ENCODE measurements at regions not wholly inside any gene's neighbourhood (a gene's known extent, or its start where the extent isn't known, plus 50 kb on each side); places are given as distances from the start of the nearest gene placed in this dataset.
"Not testable (repeated sequence)": the region's sequence is repeated elsewhere in the genome, so short reads cannot be mapped to it uniquely, and the experiment has no call there.

- DNase-seq (ENCODE audit: low read depth in 3 of 3): no peak
These were observed 84.0 kb upstream of the BMP2K start for GRCh38 chr4:78691971-78692821.

DNA sequence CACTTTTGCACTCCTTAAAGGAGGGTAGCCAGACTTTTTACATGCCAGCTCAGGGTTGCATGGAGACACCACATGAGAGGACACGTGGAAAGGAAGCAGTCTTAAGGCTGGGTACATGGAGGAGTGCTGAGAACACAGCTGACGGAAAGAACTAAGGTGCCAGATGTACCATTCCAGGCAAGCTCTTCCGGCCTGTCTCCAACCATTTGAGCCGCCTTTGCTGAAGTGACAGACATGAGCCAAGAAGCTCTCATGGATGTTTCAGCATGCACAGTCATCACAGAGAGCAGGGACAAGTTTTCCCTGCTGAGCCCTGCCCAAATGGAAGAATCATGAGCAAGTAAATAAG lies 83.4 kb upstream of the BMP2K start:
- no peak for DNase-seq (ENCODE audit: low read depth in 3 of 3)

GRCh38 chr4:78693777-78694456 lies 82.2 kb upstream of the BMP2K start:
- DNase-seq (ENCODE audit: low read depth in 3 of 3): no peak

DNA sequence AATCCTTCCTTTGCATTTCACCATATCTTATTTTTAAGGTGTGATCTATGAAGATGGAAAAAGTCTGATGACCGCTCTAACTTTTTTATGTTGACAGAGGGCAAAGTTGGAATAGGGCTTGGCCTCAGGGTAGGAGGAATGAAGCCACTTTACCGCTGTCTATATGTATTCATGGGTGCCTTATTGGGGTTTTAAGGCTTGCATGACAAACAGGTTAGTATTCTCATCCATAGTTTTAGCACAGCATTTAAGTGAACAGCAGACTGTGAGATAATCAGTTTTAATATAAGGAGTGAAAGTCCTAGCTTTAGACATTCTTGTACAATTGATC lies 81.7 kb upstream of the BMP2K start:
- DNase-seq (ENCODE audit: low read depth in 3 of 3): no peak

DNA sequence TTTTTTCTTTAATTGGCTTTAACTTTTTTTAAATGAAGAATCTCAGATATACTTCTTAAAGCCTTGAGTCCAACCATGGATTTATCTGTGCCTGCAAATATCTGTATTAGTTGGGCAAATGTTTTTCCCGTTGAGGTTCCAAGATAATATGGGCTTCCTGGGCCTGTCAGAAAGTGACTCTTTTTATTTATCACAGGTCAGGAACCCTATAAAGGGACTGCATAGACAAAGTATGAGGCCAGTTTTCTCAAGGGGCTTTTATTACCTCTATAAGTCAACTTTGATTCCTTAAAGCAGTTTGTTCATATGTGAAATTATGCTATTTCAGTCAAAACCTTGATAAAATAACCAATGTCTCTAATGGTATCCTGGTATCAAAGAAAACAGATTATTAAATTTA lies 80.2 kb upstream of the BMP2K start:
- no peak for DNase-seq (ENCODE audit: low read depth in 3 of 3)

- DNase-seq (ENCODE audit: low read depth in 3 of 3): no peak
These were observed 73.1 kb upstream of the BMP2K start for GRCh38 chr4:78703079-78703478.

GRCh38 chr4:78704317-78704716 lies 71.8 kb upstream of the BMP2K start:
- DNase-seq (ENCODE audit: low read depth in 3 of 3): no peak

DNA sequence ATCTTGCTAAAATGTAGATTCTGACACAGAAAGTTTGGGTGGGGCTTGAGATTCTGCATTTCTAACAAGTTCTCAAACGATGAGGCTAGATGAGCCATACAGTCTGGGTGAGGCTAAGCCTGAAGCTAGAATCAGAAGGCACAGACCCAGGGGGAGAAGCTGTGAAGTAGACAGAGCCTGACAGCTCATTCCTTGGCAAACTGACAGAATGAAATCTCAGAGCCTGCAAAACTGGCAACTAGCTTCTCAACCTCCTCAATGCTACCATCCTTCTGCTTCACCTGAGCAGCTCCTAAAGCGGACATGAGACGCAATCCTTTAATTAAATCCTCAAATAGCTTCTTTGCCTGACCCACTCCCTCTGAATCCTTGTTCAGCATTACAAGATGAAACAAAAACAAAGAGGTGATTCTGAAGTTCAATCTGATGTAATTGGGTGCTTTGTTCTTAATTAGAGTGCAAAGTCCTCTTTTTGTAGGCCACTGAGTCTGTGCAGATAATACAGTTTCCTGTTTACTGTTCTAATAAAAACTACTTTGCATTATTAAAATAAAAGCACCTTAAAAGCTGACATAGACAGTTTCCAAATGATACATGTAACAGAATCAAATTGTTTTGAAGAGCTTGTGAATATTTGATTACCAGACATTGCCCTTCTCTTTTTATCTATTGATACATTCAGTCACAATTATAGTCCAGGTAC lies 71.0 kb upstream of the BMP2K start:
- no peak for DNase-seq (ENCODE audit: low read depth in 3 of 3)

DNA sequence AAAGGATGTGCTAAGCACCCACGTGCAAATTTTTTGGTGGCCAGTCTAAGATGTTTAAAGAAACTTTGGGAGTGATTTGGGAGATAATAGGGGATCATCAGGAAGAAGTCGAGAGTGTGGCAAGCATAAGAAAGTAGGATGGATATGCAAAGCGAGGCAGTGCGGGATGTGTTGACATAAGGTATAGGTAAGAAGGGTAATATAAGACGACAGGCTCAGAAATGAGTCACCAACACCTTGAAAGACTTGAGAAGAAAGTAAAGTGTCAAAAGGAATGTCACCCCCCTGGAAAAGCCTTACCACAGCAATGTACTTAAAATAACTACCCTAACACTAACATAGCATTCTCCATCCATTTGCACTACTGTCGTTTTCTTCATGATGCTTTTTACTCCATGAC lies 69.8 kb upstream of the BMP2K start:
- no peak for DNase-seq (ENCODE audit: low read depth in 3 of 3)

DNA sequence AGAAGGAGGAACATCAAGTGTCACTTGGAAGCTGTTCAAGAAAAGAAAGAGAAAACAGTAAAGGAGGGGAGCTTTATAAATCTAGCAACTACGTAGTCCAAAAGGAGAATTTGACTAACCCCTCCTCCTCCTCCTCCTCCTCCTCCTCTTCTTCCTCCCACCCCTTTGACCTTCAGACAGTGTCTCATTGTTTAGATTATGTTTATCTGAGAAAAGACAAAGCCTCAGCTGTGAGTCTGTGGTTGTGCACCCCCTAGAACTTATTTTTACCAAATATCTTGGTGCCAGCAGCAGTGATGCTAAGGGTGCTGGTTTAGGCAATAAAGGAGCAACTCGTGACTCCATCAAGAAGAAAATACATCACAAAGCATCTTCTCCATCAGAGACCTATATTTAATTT lies 68.9 kb upstream of the BMP2K start:
- DNase-seq (ENCODE audit: low read depth in 3 of 3): no peak

GRCh38 chr4:78707793-78708192 lies 68.4 kb upstream of the BMP2K start:
- DNase-seq (ENCODE audit: low read depth in 3 of 3): no peak

GRCh38 chr4:78710536-78710935 lies 65.6 kb upstream of the BMP2K start:
- DNase-seq (ENCODE audit: low read depth in 3 of 3): no peak

DNA sequence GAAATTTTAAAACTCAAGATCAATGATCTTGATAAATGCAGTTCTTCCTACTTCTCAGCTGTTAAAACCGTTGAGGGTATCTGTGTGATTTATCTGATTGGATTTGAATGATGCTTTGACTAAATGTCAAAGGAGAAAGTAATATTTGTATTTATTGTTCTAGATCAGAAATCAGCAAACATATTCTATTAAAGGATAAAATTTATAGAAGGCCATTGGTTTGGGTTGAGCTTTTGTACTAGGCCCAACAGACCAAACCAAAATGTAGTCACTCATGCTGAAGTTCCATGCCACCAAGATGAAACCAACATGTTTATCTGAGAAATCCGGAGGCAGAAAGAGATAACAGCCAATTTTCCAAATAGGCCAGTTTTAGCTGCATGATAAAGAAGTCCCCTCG lies 64.5 kb upstream of the BMP2K start:
- DNase-seq (ENCODE audit: low read depth in 3 of 3): no peak

- not testable (repeated sequence) for DNase-seq (ENCODE audit: low read depth in 3 of 3)
These were observed 61.6 kb upstream of the BMP2K start for GRCh38 chr4:78714598-78714997.

- not testable (repeated sequence) for DNase-seq (ENCODE audit: low read depth in 3 of 3)
These were observed 60.8 kb upstream of the BMP2K start for GRCh38 chr4:78715372-78715771.

- not testable (repeated sequence) for DNase-seq (ENCODE audit: low read depth in 3 of 3)
These were observed 58.4 kb upstream of the BMP2K start for GRCh38 chr4:78717712-78718111.

- no peak for DNase-seq (ENCODE audit: low read depth in 3 of 3)
These were observed 55.9 kb upstream of the BMP2K start for GRCh38 chr4:78720204-78720603.

DNA sequence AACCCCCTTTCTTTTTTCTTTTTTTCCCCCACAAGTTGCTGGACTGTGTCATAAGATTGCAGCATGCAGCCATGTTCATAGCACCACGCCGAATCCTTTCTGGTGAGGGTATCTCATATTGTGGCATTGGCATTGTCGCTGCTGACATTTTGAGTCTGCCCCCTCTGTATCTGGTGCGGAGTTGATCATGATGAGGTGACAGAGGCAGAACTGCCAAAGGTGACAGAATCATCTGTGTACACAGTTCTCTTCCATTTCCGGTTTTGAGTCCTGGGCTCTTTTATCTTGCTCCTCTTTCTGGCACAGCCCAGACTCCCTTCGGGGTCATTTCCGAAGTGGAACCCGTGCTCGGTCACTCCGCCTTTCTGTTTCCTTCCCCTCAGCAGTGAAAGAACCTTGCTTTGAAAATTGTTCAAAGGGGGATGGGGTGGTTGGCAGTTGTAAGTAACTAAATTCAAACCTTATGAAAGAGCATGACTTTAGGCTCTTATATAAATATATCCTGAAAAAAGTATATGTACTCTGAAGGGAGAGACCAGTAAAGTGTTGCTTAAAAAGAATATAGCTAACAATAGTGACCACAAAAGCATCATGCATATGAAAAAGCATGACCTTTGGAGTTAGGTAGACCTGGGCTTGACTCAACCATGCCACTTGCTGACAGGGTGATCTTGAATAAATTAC lies 55.0 kb upstream of the BMP2K start:
- peak in 2 of 3 experiments; percentile 1 to 4 for DNase-seq (ENCODE audit: low read depth in 3 of 3)

GRCh38 chr4:78721747-78722146 lies 54.4 kb upstream of the BMP2K start:
- no peak for DNase-seq (ENCODE audit: low read depth in 3 of 3)

DNA sequence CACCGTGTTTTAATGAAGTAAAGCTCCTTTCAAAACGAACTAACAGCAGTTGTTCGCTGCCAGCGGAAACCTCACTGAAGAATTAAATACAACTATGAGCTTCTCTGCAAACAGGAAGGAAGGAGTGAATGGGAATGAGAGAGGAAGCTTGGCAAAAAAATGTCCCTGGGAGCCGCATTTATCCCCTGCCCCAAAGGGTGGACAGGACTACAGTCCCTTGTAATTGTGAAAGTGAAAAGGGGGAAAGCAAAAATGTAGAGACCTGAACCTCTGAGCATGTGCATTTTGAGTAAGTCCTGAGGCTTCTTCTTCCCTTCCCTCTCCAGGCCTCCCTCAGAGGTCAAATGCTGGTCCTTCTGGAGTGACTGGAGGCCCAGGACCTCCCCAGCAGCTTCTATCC lies 53.8 kb upstream of the BMP2K start:
- no peak for DNase-seq (ENCODE audit: low read depth in 3 of 3)

DNA sequence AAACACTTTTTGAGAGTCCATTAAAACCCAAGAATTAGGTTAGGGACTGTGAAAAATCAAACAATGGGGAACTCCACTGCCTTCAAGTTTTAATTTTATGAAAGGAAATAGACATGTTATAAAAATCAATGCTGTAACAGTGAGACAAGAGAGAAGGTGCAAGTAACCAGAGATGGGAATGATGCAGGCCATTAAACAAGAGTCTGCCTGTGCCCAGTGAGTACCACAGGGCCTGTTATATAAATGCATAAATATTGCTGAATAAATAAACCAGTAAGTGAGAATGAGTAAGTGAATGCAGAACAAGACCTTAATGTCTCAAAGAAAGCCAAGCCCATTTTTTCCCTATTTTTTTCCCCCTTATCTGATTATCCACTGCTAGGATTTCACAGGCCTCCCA lies 53.3 kb upstream of the BMP2K start:
- DNase-seq (ENCODE audit: low read depth in 3 of 3): no peak
